ENCODE measurements at regions not wholly inside any gene's neighbourhood (a gene's known extent, or its start where the extent isn't known, plus 50 kb on each side); places are given as distances from the start of the nearest gene placed in this dataset.

DNA sequence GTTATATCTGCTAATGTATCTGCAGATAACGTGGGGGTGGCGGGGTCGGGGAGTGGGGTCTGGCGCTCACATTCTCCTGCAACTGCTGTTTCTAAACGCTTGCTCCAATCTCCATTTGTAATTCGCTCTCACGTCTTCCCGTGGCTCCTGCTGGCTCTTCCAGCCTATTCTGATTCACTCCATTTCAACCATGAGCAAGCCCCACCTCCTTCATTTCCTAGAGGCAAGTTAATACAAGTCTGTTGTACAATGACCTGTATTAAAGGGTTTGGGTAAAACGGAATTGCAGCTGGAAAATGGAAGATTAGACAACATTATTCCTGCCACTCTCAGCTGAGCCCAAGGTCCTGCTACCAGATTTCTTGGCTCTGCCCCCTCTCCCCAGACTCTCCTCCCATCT is 132.3 kb downstream of the CSNK2A3 start:
- no peak overlapping the region for H3K4me3 ChIP-seq (ENCODE audit: low read depth, low read length)
- H3K4me1 ChIP-seq (ENCODE audit: control insufficient read depth, insufficient read depth, low read length, unreplicated experiment): no peaks in the 10 kb centered on the region
- H3K27ac ChIP-seq (ENCODE audit: low read depth, low read length): no peak overlapping the region
- no peaks in the 10 kb centered on the region for H3K79me2 ChIP-seq (ENCODE audit: control insufficient read depth, insufficient read depth, low read length, unreplicated experiment)
- H3K27me3 ChIP-seq (ENCODE audit: insufficient read depth, low read length): peaks cover 44% of the 10 kb centered on the region
- H2AFZ ChIP-seq (ENCODE audit: low read length, unreplicated experiment): no peak overlapping the region
- no peaks in the 10 kb centered on the region for H3K36me3 ChIP-seq (ENCODE audit: insufficient read depth, low read length)

DNA sequence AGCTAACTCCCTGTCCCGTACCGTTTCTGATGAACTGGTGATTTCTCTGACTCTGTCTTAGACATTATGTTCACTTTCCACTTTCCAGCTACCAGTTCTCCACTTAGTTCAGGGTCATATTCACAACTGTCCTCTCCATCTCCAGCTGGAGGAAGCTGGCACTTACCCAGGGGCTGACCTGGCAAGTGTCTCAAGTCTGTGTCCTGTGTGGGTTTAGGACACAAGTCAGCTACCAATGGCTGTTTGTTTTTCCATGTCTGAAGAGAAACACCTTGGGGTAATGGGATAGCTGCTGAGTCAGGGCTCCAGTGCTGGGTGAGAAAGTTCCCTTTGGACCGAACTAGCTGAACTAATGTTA is 134.4 kb downstream of the CSNK2A3 start:
- H3K4me3 ChIP-seq (ENCODE audit: low read depth, low read length): no peak overlapping the region

DNA sequence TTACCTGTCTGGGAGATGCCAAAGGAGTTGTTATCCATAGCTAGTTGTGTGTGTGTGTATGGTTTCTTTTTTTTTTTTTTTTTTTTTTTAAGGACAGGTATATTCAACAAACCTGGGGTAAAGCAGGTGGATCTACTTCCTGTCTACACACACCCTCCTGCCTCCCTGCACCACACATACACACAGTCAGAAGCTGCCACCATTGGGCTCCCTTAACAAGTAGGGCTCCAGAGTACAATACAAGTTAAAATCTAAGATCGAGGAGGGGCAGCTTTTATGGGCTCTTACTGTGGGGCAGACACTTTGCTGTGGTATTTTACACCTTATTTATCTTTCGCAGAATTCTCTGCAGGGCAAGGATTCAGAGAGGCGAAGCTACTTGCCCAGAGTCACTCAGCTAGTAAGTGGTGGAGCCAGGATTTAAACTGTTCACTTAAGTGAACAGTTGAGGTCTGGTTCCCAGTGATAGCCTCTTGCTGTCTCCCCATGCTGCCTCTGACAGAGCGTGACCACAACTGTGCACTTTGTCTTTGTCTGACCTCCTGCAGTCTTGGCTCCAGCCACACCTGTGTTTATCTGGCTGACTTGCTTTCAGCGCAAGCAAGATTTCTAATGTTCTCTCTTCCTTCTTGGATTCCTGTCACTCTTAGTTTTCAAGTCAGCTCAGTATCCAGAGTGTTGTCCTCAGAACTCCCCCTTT is 135.0 kb downstream of the CSNK2A3 start:
- no peak overlapping the region for H3K4me3 ChIP-seq (ENCODE audit: low read depth, low read length)
- H3K27ac ChIP-seq (ENCODE audit: low read depth, low read length): no peak overlapping the region
- peaks cover 64% of the 10 kb centered on the region for H3K27me3 ChIP-seq (ENCODE audit: insufficient read depth, low read length)
- no peaks in the 10 kb centered on the region for H3K36me3 ChIP-seq (ENCODE audit: insufficient read depth, low read length)
- no peaks in the 10 kb centered on the region for H3K4me1 ChIP-seq (ENCODE audit: control insufficient read depth, insufficient read depth, low read length, unreplicated experiment)
- H2AFZ ChIP-seq (ENCODE audit: low read length, unreplicated experiment): no peak overlapping the region
- no peaks in the 10 kb centered on the region for H3K79me2 ChIP-seq (ENCODE audit: control insufficient read depth, insufficient read depth, low read length, unreplicated experiment)

More for the DNA sequence above, 134.4 kb downstream of the CSNK2A3 start:
- Histone ChIP-seq H3K36me3 (ENCODE audit: insufficient read depth, low read length) (no peaks in the 10 kb centered on the region), H3K27me3 (ENCODE audit: insufficient read depth, low read length) (peaks cover 58% of the 10 kb centered on the region), H2AFZ (ENCODE audit: low read length, unreplicated experiment) (no peak overlapping the region), H3K79me2 (ENCODE audit: control insufficient read depth, insufficient read depth, low read length, unreplicated experiment) (no peaks in the 10 kb centered on the region), H3K27ac (ENCODE audit: low read depth, low read length) (no peak overlapping the region), H3K4me1 (ENCODE audit: control insufficient read depth, insufficient read depth, low read length, unreplicated experiment) (no peaks in the 10 kb centered on the region)

- Histone ChIP-seq H3K36me3 (ENCODE audit: insufficient read depth, low read length) (no peaks in the 10 kb centered on the region), H3K4me1 (ENCODE audit: control insufficient read depth, insufficient read depth, low read length, unreplicated experiment) (no peaks in the 10 kb centered on the region), H2AFZ (ENCODE audit: low read length, unreplicated experiment) (no peak overlapping the region), H3K4me3 (ENCODE audit: low read depth, low read length) (no peak overlapping the region), H3K27ac (ENCODE audit: low read depth, low read length) (no peak overlapping the region), H3K79me2 (ENCODE audit: control insufficient read depth, insufficient read depth, low read length, unreplicated experiment) (no peaks in the 10 kb centered on the region), H3K27me3 (ENCODE audit: insufficient read depth, low read length) (peaks cover 70% of the 10 kb centered on the region)
These were observed 135.6 kb downstream of the CSNK2A3 start for GRCh38 chr11:11217289-11217928.

- Histone ChIP-seq H3K27me3 (ENCODE audit: insufficient read depth, low read length) (peaks cover 75% of the 10 kb centered on the region), H3K4me3 (ENCODE audit: low read depth, low read length) (no peak overlapping the region), H3K36me3 (ENCODE audit: insufficient read depth, low read length) (no peaks in the 10 kb centered on the region), H3K79me2 (ENCODE audit: control insufficient read depth, insufficient read depth, low read length, unreplicated experiment) (no peaks in the 10 kb centered on the region), H2AFZ (ENCODE audit: low read length, unreplicated experiment) (no peak overlapping the region), H3K4me1 (ENCODE audit: control insufficient read depth, insufficient read depth, low read length, unreplicated experiment) (no peaks in the 10 kb centered on the region), H3K27ac (ENCODE audit: low read depth, low read length) (no peak overlapping the region)
These were observed 137.1 kb downstream of the CSNK2A3 start for GRCh38 chr11:11215944-11216343.

- Histone ChIP-seq H3K4me1 (ENCODE audit: control insufficient read depth, insufficient read depth, low read length, unreplicated experiment) (no peaks in the 10 kb centered on the region), H3K36me3 (ENCODE audit: insufficient read depth, low read length) (no peaks in the 10 kb centered on the region), H2AFZ (ENCODE audit: low read length, unreplicated experiment) (no peak overlapping the region), H3K27me3 (ENCODE audit: insufficient read depth, low read length) (peaks cover 75% of the 10 kb centered on the region), H3K79me2 (ENCODE audit: control insufficient read depth, insufficient read depth, low read length, unreplicated experiment) (no peaks in the 10 kb centered on the region), H3K27ac (ENCODE audit: low read depth, low read length) (no peak overlapping the region), H3K4me3 (ENCODE audit: low read depth, low read length) (no peak overlapping the region)
These were observed 137.8 kb downstream of the CSNK2A3 start for GRCh38 chr11:11215058-11215815.

- no peak overlapping the region for H3K4me3 ChIP-seq (ENCODE audit: low read depth, low read length)
- H2AFZ ChIP-seq (ENCODE audit: low read length, unreplicated experiment): no peak overlapping the region
- H3K27ac ChIP-seq (ENCODE audit: low read depth, low read length): no peak overlapping the region
- no peaks in the 10 kb centered on the region for H3K36me3 ChIP-seq (ENCODE audit: insufficient read depth, low read length)
- H3K79me2 ChIP-seq (ENCODE audit: control insufficient read depth, insufficient read depth, low read length, unreplicated experiment): no peaks in the 10 kb centered on the region
- H3K4me1 ChIP-seq (ENCODE audit: control insufficient read depth, insufficient read depth, low read length, unreplicated experiment): no peaks in the 10 kb centered on the region
- H3K27me3 ChIP-seq (ENCODE audit: insufficient read depth, low read length): peaks cover 79% of the 10 kb centered on the region
These were observed 139.9 kb downstream of the CSNK2A3 start for GRCh38 chr11:11213117-11213516.

GRCh38 chr11:11211888-11212287 is 141.2 kb downstream of the CSNK2A3 start:
- Histone ChIP-seq H3K27me3 (ENCODE audit: insufficient read depth, low read length) (peaks cover 88% of the 10 kb centered on the region), H3K4me1 (ENCODE audit: control insufficient read depth, insufficient read depth, low read length, unreplicated experiment) (no peaks in the 10 kb centered on the region), H3K36me3 (ENCODE audit: insufficient read depth, low read length) (no peaks in the 10 kb centered on the region), H2AFZ (ENCODE audit: low read length, unreplicated experiment) (no peak overlapping the region), H3K27ac (ENCODE audit: low read depth, low read length) (no peak overlapping the region), H3K79me2 (ENCODE audit: control insufficient read depth, insufficient read depth, low read length, unreplicated experiment) (no peaks in the 10 kb centered on the region), H3K4me3 (ENCODE audit: low read depth, low read length) (no peak overlapping the region)

DNA sequence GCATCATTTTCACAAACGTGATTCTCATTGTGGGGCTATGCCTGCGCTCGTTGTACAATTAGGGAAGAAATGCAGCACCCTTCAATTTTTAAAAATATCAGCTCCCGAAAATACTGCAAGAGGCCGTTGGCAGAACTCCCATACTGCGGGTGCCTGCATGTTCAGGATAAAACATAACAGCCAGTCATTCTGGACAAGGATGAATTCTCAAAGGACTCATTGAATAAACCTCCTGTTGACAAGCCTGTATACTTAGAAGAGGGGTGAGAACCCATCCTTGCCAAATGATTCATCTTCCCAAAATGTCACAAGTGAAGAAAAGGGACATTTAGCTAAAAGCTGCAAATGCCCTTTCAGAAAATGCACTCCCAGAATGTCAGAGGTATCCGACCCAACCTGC is 141.9 kb downstream of the CSNK2A3 start:
- Histone ChIP-seq H3K27me3 (ENCODE audit: insufficient read depth, low read length) (peaks cover 92% of the 10 kb centered on the region), H3K4me1 (ENCODE audit: control insufficient read depth, insufficient read depth, low read length, unreplicated experiment) (no peaks in the 10 kb centered on the region), H3K27ac (ENCODE audit: low read depth, low read length) (no peak overlapping the region), H3K4me3 (ENCODE audit: low read depth, low read length) (no peak overlapping the region), H3K79me2 (ENCODE audit: control insufficient read depth, insufficient read depth, low read length, unreplicated experiment) (no peaks in the 10 kb centered on the region), H3K36me3 (ENCODE audit: insufficient read depth, low read length) (no peaks in the 10 kb centered on the region), H2AFZ (ENCODE audit: low read length, unreplicated experiment) (no peak overlapping the region)

- Histone ChIP-seq H3K4me1 (ENCODE audit: control insufficient read depth, insufficient read depth, low read length, unreplicated experiment) (no peaks in the 10 kb centered on the region), H3K27ac (ENCODE audit: low read depth, low read length) (no peak overlapping the region), H3K27me3 (ENCODE audit: insufficient read depth, low read length) (peaks cover 93% of the 10 kb centered on the region), H2AFZ (ENCODE audit: low read length, unreplicated experiment) (no peak overlapping the region), H3K79me2 (ENCODE audit: control insufficient read depth, insufficient read depth, low read length, unreplicated experiment) (no peaks in the 10 kb centered on the region), H3K4me3 (ENCODE audit: low read depth, low read length) (no peak overlapping the region), H3K36me3 (ENCODE audit: insufficient read depth, low read length) (no peaks in the 10 kb centered on the region)
These were observed 142.6 kb downstream of the CSNK2A3 start for GRCh38 chr11:11210446-11210845.

DNA sequence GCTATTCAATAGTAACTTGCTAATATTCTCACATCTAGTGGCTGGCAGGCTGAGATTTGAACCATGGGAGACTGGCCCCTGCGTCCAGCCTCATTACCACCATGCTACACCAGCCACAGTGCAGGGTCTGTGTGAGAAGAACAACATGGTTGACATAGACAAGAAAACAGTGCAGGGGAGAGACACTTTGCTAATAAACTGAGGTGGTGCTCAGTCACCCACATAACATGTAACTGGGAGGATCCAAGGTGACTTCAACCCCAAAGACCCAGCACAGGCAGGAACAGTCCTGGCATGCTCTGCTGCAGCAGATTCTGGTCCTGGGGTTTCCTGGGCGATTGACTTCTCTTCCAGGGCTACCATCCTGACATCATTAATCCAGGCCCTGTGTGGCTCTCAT is 143.1 kb downstream of the CSNK2A3 start:
- Histone ChIP-seq H3K27me3 (ENCODE audit: insufficient read depth, low read length) (peaks cover 93% of the 10 kb centered on the region), H3K4me3 (ENCODE audit: low read depth, low read length) (no peak overlapping the region), H3K27ac (ENCODE audit: low read depth, low read length) (no peak overlapping the region), H3K79me2 (ENCODE audit: control insufficient read depth, insufficient read depth, low read length, unreplicated experiment) (no peaks in the 10 kb centered on the region), H3K4me1 (ENCODE audit: control insufficient read depth, insufficient read depth, low read length, unreplicated experiment) (no peaks in the 10 kb centered on the region), H3K36me3 (ENCODE audit: insufficient read depth, low read length) (no peaks in the 10 kb centered on the region), H2AFZ (ENCODE audit: low read length, unreplicated experiment) (no peak overlapping the region)

All from ACC112 (cell line).